ENCODE measurements at regions not wholly inside any gene's neighbourhood (a gene's known extent, or its start where the extent isn't known, plus 50 kb on each side); places are given as distances from the start of the nearest gene placed in this dataset.

GRCh38 chr1:239675735-239676134 is 289.4 kb downstream of the CHRM3 start:
- TF ChIP-seq CREB1 (CRISPR knock-in tag; IDR thresholded peaks at IDR 0.05; ENCODE audit: low read depth) (no peak), CTCF (conservative IDR thresholded peaks at IDR 0.05; ENCODE audit: low read depth in 2 of 2) (no peak), EZH2phosphoT487 (IDR thresholded peaks at IDR 0.05; ENCODE audit: unreplicated experiment) (no peak), EZH2 (IDR thresholded peaks at IDR 0.05; ENCODE audit: low read depth, unreplicated experiment) (no peak), ZNF114 (CRISPR knock-in tag; IDR thresholded peaks at IDR 0.05) (no peak), POLR2AphosphoS5 (IDR thresholded peaks at IDR 0.05; ENCODE audit: low read depth) (no peak), REST (IDR thresholded peaks at IDR 0.05; ENCODE audit: unreplicated experiment) (no peak), ZNF331 (CRISPR knock-in tag; IDR thresholded peaks at IDR 0.05; ENCODE audit: low read depth) (no peak), STAT1 (IDR thresholded peaks at IDR 0.05; ENCODE audit: unreplicated experiment) (no peak), ETS1 (IDR thresholded peaks at IDR 0.05) (no peak), ZNF462 (CRISPR knock-in tag; IDR thresholded peaks at IDR 0.05) (no peak), JUNB (IDR thresholded peaks at IDR 0.05; ENCODE audit: unreplicated experiment) (no peak)

Data from GM23338 (cell line).